GM12874 (cell line): ENCODE measurements at regions not wholly inside any gene's neighbourhood (a gene's known extent, or its start where the extent isn't known, plus 50 kb on each side); places are given as distances from the start of the nearest gene placed in this dataset.

Experiments
- CTCF ChIP-seq: IDR thresholded peaks from 2 replicates; pipeline ENCODE4 v1.5.1; 2011; ENCODE audit warnings: low read depth, mild to moderate bottlenecking, control low read depth, low read length, moderate library complexity; ENCODE audit not compliant: insufficient read depth

GRCh38 chr4:123599061-123599919, 202.7 kb downstream of the SPRY1 start:
- TF ChIP-seq CTCF, result no peak

GRCh38 chr4:123599920-123600810, 203.6 kb downstream of the SPRY1 start:
- no peak for TF ChIP-seq CTCF

DNA sequence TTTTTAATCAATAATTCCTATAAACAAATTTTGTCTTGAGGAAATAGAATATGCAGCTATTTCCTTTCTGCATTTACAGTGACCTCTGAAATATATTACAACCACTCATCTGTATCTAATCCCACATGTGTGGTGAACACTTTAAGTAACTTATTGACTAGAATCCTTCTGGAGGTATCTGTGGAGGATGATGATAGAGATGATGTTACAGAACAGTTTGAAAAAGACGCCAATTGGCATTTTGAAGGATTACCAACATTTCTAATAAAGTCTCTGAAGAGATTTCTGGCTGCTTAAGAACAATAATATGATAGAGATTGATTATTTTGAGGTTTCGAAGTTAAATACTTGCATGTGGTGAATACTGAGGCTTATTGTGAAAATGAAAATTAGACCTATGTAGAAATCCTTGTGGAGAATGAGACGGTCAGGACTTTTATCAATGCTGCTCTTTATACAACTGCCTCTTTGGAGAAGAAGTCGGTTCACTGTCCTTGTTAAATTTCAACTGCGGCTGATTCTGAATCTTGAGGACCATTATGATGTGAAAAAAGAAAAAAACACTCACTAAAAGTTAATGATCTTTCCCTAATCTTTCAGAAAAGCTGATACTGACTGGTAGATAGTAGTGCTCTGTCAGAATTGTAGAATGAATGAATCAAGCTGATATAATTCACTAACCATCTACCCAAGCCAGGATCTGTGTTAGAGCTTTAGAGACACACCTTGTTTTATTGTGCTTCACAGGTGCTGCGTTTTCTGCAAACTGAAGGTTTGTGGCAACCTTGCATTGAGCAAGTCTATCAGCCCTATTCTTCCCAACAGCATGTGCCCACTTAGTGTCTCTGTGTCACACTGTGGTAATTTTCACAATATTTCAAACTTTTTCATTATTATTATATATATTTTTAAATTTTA, 204.7 kb downstream of the SPRY1 start:
- TF ChIP-seq CTCF, result no peak

DNA sequence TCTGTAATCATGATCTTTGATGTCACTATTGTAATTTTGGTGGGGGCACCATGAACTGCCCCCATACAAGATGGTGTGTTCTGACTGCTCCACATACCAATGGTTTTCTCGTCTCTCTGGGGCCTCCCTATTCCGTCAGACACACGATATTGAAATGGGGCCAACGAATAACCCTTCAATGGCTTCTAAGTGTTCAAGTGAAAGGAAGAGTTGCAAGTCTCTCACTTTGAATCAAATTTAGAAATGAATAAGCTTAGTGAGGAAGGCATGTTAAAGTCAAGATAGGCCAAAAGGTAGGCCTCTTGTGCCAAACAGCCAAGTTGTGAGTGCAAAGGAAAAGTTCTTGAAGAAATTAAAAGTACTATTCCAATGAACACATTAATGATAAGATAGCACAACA, 205.4 kb downstream of the SPRY1 start:
- TF ChIP-seq CTCF, result no peak

- no peak for TF ChIP-seq CTCF
Measured at GRCh38 chr4:123603165-123603564, 206.6 kb downstream of the SPRY1 start.

DNA sequence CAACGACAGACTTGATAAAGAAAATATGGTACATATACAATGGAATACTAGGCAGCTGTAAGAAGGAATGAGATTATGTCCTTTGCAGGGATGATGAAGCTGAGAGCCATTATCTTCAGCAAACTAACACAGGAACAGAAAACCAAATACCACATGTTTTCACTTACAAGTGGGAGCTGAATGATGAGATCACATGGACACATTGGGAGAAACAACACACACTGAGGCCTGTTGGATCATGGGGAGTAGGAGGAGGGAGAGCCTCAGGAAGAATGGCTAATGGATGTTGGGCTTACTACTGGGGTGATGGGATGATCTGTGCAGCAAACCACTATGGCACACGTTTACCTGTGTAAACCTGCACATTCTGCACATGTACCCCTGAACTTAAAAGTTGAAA, 209.7 kb downstream of the SPRY1 start:
- TF ChIP-seq CTCF, result no peak
